ENCODE measurements at regions not wholly inside any gene's neighbourhood (a gene's known extent, or its start where the extent isn't known, plus 50 kb on each side); places are given as distances from the start of the nearest gene placed in this dataset.
A peak's percentile ranks its signal among the peaks of the same experiment; 100 is the strongest.

DNA sequence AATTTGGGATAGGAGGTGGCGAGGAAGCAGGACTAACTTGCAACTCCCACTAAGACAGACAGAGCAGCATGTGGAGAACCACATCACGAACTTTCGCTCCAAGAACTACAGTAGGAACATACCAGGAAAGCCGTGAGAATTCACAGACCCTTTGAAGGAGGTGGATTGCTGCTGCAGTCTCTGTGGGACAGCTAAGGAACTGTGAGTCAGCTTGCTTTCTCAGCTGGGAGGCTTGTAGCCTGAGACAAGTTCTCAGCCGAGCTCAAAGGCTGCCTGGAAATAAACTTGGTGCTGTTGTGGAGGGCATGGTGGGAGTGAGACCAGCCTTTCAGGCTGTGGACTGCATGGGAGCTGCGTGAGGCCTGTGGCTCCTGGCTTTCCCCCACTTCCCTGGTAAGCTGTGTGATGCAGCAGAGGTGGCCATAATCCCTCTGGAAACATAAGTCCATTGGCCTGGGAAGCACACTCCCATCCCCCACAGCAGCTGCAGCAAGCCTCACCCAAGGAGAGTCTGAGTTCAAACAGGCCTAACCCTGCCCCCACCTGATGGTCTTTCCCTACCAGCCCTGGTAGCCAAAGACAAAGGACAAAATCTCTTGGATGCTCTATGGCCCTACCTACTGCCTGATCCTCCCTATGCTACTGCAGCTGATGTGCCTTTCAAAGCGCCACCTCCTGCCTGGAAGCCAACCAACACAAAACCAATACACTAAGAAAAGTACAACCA, 441.1 kb upstream of the HTR2A start:
- no peaks in the 10 kb centered on the region for H3K27me3 ChIP-seq (ENCODE audit: control insufficient read depth in 1 of 2, insufficient read depth in 2 of 2, low read length in 1 of 2)
- ATAC-seq (ENCODE audit: low FRiP score) (peak; percentile 52), DNase-seq (no peak)
- H3K9me3 ChIP-seq (ENCODE audit: control insufficient read depth, low read length) = no peaks in the 10 kb centered on the region
- H3K36me3 ChIP-seq (ENCODE audit: control insufficient read depth in 1 of 2, insufficient read depth in 2 of 2, low read length in 1 of 2) = no peaks in the 10 kb centered on the region
- WGBS, 2 donors = 41 to 42% methylated on average over 7 of the region's 7 CpGs
- H3K27ac ChIP-seq (ENCODE audit: low read depth in 1 of 2, low read length in 2 of 2) = peak overlapping the region in 1 of 2 donors; percentile 50
- H3K4me3 ChIP-seq (ENCODE audit: low read length in 2 of 2) = no peak overlapping the region
- intact Hi-C loops (cut with DNase I) = loop anchor here in 1 of 2 donors (10.0 kb wide), 2 partner anchors 253 to 443 kb away; partner anchors contain the start of gene HTR2A
- H3K4me1 ChIP-seq (ENCODE audit: control insufficient read depth in 1 of 2, insufficient read depth in 2 of 2, low read length in 2 of 2) = no peaks in the 10 kb centered on the region

DNA sequence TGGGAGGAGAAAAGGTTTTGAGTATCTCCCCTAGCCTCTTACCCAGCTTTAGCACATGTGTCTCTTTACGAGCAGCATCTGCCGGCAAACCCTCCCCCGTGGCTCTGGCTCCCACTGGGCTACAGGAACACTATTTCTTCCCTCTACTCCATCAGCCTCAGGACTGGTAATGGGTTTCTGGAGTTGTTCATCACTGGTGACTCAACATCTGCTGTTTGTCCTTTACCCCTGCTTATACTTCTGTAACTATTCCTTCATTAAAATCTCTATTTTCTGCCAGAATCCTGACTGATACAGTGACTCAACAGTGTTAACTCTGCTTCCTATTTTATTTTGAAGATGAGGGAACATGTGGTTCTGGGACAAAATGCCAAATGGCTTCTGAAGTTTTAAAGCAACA, 437.3 kb upstream of the HTR2A start:
- Histone ChIP-seq H3K4me1 (ENCODE audit: control insufficient read depth in 1 of 2, insufficient read depth in 2 of 2, low read length in 2 of 2) (peaks cover 2% of the 10 kb centered on the region in 2 donors), H3K36me3 (ENCODE audit: control insufficient read depth in 1 of 2, insufficient read depth in 2 of 2, low read length in 1 of 2) (no peaks in the 10 kb centered on the region), H3K27ac (ENCODE audit: low read depth in 1 of 2, low read length in 2 of 2) (no peak overlapping the region), H3K27me3 (ENCODE audit: control insufficient read depth in 1 of 2, insufficient read depth in 2 of 2, low read length in 1 of 2) (no peaks in the 10 kb centered on the region), H3K4me3 (ENCODE audit: low read length in 2 of 2) (no peak overlapping the region), H3K9me3 (ENCODE audit: control insufficient read depth, low read length) (no peaks in the 10 kb centered on the region)
- DNase-seq (no peak), ATAC-seq (ENCODE audit: low FRiP score) (peak; percentile 39)
- WGBS, 2 donors = 50 to 63% methylated on average over 3 of the region's 3 CpGs
- intact Hi-C loops (cut with DNase I) = loop anchor here in 1 of 2 donors (10.0 kb wide), 2 partner anchors 249 to 439 kb away; partner anchors contain the start of gene HTR2A

DNA sequence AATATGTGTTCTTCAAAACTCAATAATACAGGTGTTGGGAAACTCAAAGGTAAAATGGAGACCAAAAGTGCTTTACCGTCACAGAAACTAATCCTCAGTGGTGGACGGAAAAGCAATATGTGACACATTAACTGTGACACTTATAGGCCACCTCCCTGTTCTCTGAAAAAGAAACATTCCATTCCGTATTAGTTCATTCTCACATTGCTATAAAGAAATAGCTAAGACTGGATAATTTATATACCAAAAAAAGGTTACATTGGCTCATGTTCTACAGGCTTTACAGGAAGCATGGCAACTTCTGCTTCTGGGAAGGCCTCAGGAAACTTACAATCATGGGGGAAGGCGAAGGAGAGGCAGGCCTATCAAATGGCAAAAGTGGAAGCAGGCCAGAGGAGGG, 435.3 kb upstream of the HTR2A start:
- H3K4me3 ChIP-seq (ENCODE audit: low read length in 2 of 2) = no peak overlapping the region
- intact Hi-C loops (cut with DNase I) = loop anchor here (2.0 to 10.0 kb wide), 3 partner anchors 79 to 437 kb away; partner anchors contain the start of gene HTR2A (in 1 of the 2)
- no peaks in the 10 kb centered on the region for H3K36me3 ChIP-seq (ENCODE audit: control insufficient read depth in 1 of 2, insufficient read depth in 2 of 2, low read length in 1 of 2)
- 20 to 24% methylated on average over 4 of the region's 4 CpGs for WGBS, 2 donors
- ATAC-seq (ENCODE audit: low FRiP score) (no peak), DNase-seq (no peak)
- H3K27me3 ChIP-seq (ENCODE audit: control insufficient read depth in 1 of 2, insufficient read depth in 2 of 2, low read length in 1 of 2) = no peaks in the 10 kb centered on the region
- peaks cover 2% of the 10 kb centered on the region in 2 donors for H3K4me1 ChIP-seq (ENCODE audit: control insufficient read depth in 1 of 2, insufficient read depth in 2 of 2, low read length in 2 of 2)
- H3K27ac ChIP-seq (ENCODE audit: low read depth in 1 of 2, low read length in 2 of 2) = no peak overlapping the region
- no peaks in the 10 kb centered on the region for H3K9me3 ChIP-seq (ENCODE audit: control insufficient read depth, low read length)

DNA sequence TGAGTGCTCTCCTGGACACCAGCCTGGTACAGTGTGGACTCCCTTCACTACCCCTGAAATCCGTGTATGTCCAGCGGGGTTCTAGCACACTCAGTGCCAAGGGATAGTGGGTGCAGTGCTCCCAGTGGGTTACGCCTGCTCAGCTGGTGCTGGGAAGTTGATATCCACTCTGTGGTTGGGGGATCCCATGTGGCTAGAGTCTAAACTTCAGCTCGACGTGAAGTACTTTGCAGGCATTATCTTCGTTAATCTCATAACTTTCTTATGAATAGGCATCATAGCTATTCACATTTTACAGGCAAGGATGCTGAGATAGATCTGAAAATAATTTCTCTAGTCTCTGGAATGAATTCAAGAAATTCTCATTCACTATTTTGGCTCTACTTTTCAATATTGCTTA, 433.2 kb upstream of the HTR2A start:
- H3K9me3 ChIP-seq (ENCODE audit: control insufficient read depth, low read length) = no peaks in the 10 kb centered on the region
- H3K27ac ChIP-seq (ENCODE audit: low read depth in 1 of 2, low read length in 2 of 2) = no peak overlapping the region
- H3K27me3 ChIP-seq (ENCODE audit: control insufficient read depth in 1 of 2, insufficient read depth in 2 of 2, low read length in 1 of 2) = no peaks in the 10 kb centered on the region
- WGBS, 2 donors = 78% methylated on average over 6 of the region's 6 CpGs
- no peak for DNase-seq
- intact Hi-C loops (cut with DNase I) = loop anchor here in 1 of 2 donors (10.0 kb wide), 2 partner anchors 245 to 435 kb away; partner anchors contain the start of gene HTR2A
- no peaks in the 10 kb centered on the region for H3K36me3 ChIP-seq (ENCODE audit: control insufficient read depth in 1 of 2, insufficient read depth in 2 of 2, low read length in 1 of 2)
- peaks cover 2% of the 10 kb centered on the region in 2 donors for H3K4me1 ChIP-seq (ENCODE audit: control insufficient read depth in 1 of 2, insufficient read depth in 2 of 2, low read length in 2 of 2)
- no peak overlapping the region for H3K4me3 ChIP-seq (ENCODE audit: low read length in 2 of 2)
- ATAC-seq (ENCODE audit: low FRiP score) = no peak

DNA sequence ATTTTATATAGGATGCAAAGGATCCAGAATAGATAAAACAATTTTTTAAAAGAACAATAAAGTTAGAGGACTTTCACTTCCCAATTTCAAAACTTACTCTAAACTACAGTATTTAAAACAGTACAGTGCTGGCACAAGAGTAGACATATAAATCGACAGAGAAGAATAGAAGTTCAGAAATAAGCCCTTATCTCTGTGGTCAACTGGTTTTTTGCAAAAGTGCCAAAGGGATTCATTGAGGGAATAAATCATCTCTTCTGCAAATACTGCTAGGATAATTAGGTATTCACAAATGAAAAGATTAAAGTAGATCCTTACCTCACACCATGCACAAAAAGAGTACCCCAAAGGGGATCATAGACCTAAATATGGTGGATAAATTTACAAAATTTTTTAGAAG, 431.0 kb upstream of the HTR2A start:
- Histone ChIP-seq H3K4me3 (ENCODE audit: low read length in 2 of 2) (no peak overlapping the region), H3K9me3 (ENCODE audit: control insufficient read depth, low read length) (no peaks in the 10 kb centered on the region), H3K27me3 (ENCODE audit: control insufficient read depth in 1 of 2, insufficient read depth in 2 of 2, low read length in 1 of 2) (no peaks in the 10 kb centered on the region), H3K36me3 (ENCODE audit: control insufficient read depth in 1 of 2, insufficient read depth in 2 of 2, low read length in 1 of 2) (no peaks in the 10 kb centered on the region), H3K27ac (ENCODE audit: low read depth in 1 of 2, low read length in 2 of 2) (no peak overlapping the region), H3K4me1 (ENCODE audit: control insufficient read depth in 1 of 2, insufficient read depth in 2 of 2, low read length in 2 of 2) (peaks cover 2% of the 10 kb centered on the region in 2 donors)
- no peak for DNase-seq
- intact Hi-C loops (cut with DNase I) = no loop called here
- ATAC-seq (ENCODE audit: low FRiP score) = no peak
- 43 to 52% methylated on average over 1 of the region's 1 CpG for WGBS, 2 donors

DNA sequence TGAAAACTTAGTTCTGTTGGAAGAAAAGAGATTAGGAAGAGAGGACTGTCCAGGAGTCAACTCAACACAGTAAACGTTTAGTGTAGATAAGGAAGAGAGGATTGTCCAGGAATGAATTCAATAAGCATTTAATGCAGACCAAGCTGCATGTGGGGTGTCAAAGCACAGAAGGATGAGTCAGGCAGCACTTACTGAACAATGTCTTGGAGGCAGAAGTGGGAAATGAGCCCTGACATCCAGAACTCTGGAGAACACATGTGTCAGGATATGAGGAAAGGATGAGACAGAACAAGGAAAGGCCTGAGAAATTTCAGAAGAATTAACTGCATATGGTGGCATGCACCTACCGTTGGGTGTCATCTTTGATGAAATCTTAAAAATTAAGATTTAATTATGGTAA, 429.2 kb upstream of the HTR2A start:
- Histone ChIP-seq H3K9me3 (ENCODE audit: control insufficient read depth, low read length) (no peaks in the 10 kb centered on the region), H3K4me1 (ENCODE audit: control insufficient read depth in 1 of 2, insufficient read depth in 2 of 2, low read length in 2 of 2) (peaks cover 0 to 2% of the 10 kb centered on the region in 2 donors), H3K4me3 (ENCODE audit: low read length in 2 of 2) (no peak overlapping the region), H3K27me3 (ENCODE audit: control insufficient read depth in 1 of 2, insufficient read depth in 2 of 2, low read length in 1 of 2) (no peaks in the 10 kb centered on the region), H3K27ac (ENCODE audit: low read depth in 1 of 2, low read length in 2 of 2) (no peak overlapping the region), H3K36me3 (ENCODE audit: control insufficient read depth in 1 of 2, insufficient read depth in 2 of 2, low read length in 1 of 2) (no peaks in the 10 kb centered on the region)
- DNase-seq (no peak), ATAC-seq (ENCODE audit: low FRiP score) (no peak)
- intact Hi-C loops (cut with DNase I) = no loop called here
- WGBS, 2 donors = 72 to 85% methylated on average over 2 of the region's 2 CpGs

DNA sequence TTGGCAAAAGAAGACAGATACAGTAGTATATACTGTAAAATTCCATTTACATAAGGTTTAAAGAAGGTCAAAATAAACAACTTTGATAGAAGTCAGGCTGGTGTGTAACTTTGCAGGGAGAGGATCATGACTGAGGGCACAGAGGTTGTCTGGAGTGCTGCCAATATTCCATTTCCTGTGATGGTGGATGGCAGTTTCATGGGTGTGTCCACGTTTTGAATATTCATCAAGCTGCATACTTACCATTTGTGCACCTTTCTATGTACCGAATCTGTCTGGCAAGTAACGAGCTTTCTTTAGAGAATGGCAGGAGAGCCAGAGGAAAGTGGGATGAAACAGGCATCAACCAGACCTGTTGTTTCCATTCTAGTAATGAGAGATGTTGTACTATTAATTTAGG, 420.5 kb upstream of the HTR2A start:
- DNase-seq (no peak), ATAC-seq (ENCODE audit: low FRiP score) (no peak)
- H3K4me3 ChIP-seq (ENCODE audit: low read length in 2 of 2) = no peak overlapping the region
- no peaks in the 10 kb centered on the region for H3K9me3 ChIP-seq (ENCODE audit: control insufficient read depth, low read length)
- intact Hi-C loops (cut with DNase I) = no loop called here
- H3K4me1 ChIP-seq (ENCODE audit: control insufficient read depth in 1 of 2, insufficient read depth in 2 of 2, low read length in 2 of 2) = no peaks in the 10 kb centered on the region
- H3K27ac ChIP-seq (ENCODE audit: low read depth in 1 of 2, low read length in 2 of 2) = no peak overlapping the region
- no peaks in the 10 kb centered on the region for H3K36me3 ChIP-seq (ENCODE audit: control insufficient read depth in 1 of 2, insufficient read depth in 2 of 2, low read length in 1 of 2)
- 68 to 73% methylated on average over 3 of the region's 3 CpGs for WGBS, 2 donors
- no peaks in the 10 kb centered on the region for H3K27me3 ChIP-seq (ENCODE audit: control insufficient read depth in 1 of 2, insufficient read depth in 2 of 2, low read length in 1 of 2)

DNA sequence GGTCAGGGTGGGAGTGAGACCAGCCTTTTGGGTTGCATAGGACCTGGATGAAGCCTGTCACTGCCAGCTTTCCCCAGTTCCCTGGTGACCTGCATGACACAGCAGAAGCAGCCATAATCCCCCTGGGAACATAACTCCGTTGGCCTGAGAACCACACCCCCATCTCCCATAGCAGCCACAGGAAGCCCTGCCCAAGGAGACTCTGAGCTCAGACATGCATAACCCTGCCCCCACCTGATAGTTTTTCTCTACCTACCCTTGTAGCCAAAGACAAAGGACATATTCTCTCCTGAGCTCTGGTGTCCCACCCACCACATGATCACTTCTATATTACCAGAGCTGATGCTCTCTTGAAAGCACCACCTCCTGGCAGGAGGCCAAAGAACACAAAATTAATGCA, 413.5 kb upstream of the HTR2A start:
- Histone ChIP-seq H3K27me3 (ENCODE audit: control insufficient read depth in 1 of 2, insufficient read depth in 2 of 2, low read length in 1 of 2) (no peaks in the 10 kb centered on the region), H3K36me3 (ENCODE audit: control insufficient read depth in 1 of 2, insufficient read depth in 2 of 2, low read length in 1 of 2) (no peaks in the 10 kb centered on the region), H3K9me3 (ENCODE audit: control insufficient read depth, low read length) (no peaks in the 10 kb centered on the region), H3K4me3 (ENCODE audit: low read length in 2 of 2) (no peak overlapping the region), H3K27ac (ENCODE audit: low read depth in 1 of 2, low read length in 2 of 2) (no peak overlapping the region), H3K4me1 (ENCODE audit: control insufficient read depth in 1 of 2, insufficient read depth in 2 of 2, low read length in 2 of 2) (no peaks in the 10 kb centered on the region)
- DNase-seq = no peak
- no peak for ATAC-seq (ENCODE audit: low FRiP score)
- intact Hi-C loops (cut with DNase I) = no loop called here
- 11 to 44% methylated on average over 1 of the region's 1 CpG for WGBS, 2 donors

DNA sequence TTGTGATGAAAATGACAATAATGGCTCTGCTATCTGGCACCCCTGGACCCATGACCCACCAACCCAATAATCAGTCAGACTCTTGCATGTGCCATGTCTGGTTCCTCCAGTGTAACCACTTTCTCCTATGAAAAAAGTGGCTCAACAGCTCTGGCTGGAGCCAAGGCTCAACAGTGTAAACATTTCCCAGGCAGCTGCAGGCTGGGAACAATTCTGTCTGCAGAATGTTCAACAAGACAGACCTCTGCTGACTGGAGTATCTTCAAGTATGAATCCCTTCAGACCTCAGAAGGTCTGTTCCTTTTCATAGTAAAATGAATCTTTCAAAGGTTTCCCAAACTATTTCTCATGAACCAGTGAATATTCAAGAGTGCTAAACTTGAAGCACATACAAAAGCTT, 410.1 kb upstream of the HTR2A start:
- no peaks in the 10 kb centered on the region for H3K27me3 ChIP-seq (ENCODE audit: control insufficient read depth in 1 of 2, insufficient read depth in 2 of 2, low read length in 1 of 2)
- H3K4me3 ChIP-seq (ENCODE audit: low read length in 2 of 2) = no peak overlapping the region
- DNase-seq (no peak), ATAC-seq (ENCODE audit: low FRiP score) (no peak)
- H3K4me1 ChIP-seq (ENCODE audit: control insufficient read depth in 1 of 2, insufficient read depth in 2 of 2, low read length in 2 of 2) = no peaks in the 10 kb centered on the region
- no peak overlapping the region for H3K27ac ChIP-seq (ENCODE audit: low read depth in 1 of 2, low read length in 2 of 2)
- H3K36me3 ChIP-seq (ENCODE audit: control insufficient read depth in 1 of 2, insufficient read depth in 2 of 2, low read length in 1 of 2) = no peaks in the 10 kb centered on the region
- no peaks in the 10 kb centered on the region for H3K9me3 ChIP-seq (ENCODE audit: control insufficient read depth, low read length)
- intact Hi-C loops (cut with DNase I) = no loop called here

Measured in aorta (tissue), 5 donors.